Activated T-cell treated with anti-CD3 and anti-CD28 coated beads, Interleukin-2, amount 50 U/mL, for 48 hours (primary cell): ENCODE measurements at regions not wholly inside any gene's neighbourhood (a gene's known extent, or its start where the extent isn't known, plus 50 kb on each side); places are given as distances from the start of the nearest gene placed in this dataset.
"Not testable (repeated sequence)": the region's sequence is repeated elsewhere in the genome, so short reads cannot be mapped to it uniquely, and the experiment has no call there.

ENCODE experiments used
- DNase-seq, 2 experiments: peaks; one replicate each; pipeline ENCODE4 v3.0.0-alpha.2; 2020

DNA sequence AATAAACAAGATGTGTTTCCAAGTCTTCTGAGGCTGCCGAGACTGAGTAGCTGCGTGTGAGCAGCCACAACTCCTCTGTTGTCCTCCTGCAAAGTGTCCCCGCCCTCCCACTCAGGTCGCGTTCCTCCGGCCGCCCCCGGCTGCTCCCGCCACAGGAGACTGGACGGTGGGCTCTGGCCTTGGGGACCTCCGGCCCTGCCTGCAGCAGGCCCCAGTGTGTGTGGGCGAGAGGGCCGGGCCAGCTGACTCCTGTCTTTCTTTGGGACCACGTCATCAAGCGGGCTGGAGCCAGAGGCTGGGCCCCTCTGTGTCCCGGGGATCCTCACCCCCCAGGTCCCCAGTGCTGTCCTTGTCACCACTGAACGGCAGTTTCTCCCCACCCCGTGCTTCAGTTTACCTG is 175.3 kb downstream of the NPIPB11 start:
- peak in 1 of 2 experiments; percentile 5 for DNase-seq

DNA sequence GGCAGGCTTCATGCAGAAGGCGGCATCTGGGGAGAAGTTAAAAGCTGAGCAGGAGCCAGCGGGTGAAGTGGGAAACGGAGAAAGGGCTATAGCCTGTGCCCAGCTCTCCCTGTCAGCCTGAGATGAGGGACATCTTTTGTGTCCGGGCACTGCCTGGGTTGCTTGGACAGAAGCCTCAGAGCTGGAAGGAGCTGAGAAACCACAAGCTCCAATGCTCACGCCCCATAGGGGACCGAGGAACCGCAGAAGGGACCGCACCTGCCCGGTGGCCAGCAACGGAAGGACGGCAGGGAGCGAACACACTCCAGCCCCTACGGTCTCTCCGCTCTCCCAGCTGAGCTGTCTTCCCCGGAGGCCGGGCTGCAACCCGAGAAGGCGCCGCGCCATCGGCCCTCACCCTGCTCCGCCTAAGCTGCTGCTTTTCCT is 175.8 kb downstream of the NPIPB11 start:
- peak in 1 of 2 experiments; percentile 9 for DNase-seq

GRCh38 chr16:29230006-29230668 is 176.4 kb downstream of the NPIPB11 start:
- DNase-seq = peak in 1 of 2 experiments; percentile 7

DNA sequence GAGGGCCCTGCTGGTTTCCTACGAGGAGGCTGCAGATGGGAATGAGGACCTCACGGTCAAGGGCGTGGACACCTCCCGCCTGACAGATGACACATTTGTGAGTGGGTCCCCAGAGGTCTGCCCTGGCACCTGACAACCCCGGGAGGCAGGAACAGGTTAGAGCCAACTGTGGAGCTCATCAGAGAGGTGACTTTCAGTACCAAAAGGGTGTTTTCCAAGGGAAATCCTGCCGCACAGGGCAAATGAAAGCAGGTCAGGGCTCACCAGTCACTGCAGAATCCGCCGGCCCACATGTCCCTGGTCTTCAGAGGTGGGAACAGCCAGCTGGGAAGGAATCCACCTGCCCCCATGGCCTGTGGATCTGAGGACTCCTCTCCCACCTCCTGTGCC is 176.9 kb downstream of the NPIPB11 start:
- peak in 1 of 2 experiments; percentile 9 for DNase-seq

- DNase-seq = peak in 1 of 2 experiments; percentile 9
Observed at GRCh38 chr16:29228664-29229611, 177.6 kb downstream of the NPIPB11 start.

- peak; percentile 58 to 72 for DNase-seq
Observed at GRCh38 chr16:29227751-29228663, 178.5 kb downstream of the NPIPB11 start.

GRCh38 chr16:29226782-29227181 is 179.7 kb downstream of the NPIPB11 start:
- peak in 1 of 2 experiments; percentile 13 for DNase-seq

DNA sequence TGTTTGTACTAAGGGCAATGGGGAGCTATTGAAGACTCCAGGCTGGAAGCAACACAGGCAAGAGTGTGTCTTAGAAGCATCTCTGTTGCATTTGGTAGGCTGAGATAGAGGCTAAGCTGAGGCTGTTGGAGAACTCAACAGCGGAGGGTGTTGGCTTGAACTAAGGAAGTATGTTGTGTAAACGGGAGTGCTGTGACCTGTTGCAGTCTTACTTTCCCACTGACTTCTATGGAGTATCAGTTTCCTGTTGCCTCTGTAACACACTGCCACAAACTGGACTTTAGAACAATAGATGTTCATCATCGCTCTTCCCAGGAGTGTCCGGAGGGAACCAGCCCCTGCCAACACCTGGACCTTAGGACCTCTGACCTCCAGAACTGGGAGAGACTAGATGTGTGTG is 181.8 kb downstream of the NPIPB11 start:
- peak in 1 of 2 experiments; percentile 4 for DNase-seq

GRCh38 chr16:29222615-29223014 is 183.9 kb downstream of the NPIPB11 start:
- peak in 1 of 2 experiments; percentile 6 for DNase-seq

GRCh38 chr16:29222008-29222407 is 184.5 kb downstream of the NPIPB11 start:
- DNase-seq = not testable (repeated sequence)

GRCh38 chr16:29221281-29221955 is 185.1 kb downstream of the NPIPB11 start:
- DNase-seq = not testable (repeated sequence)

DNA sequence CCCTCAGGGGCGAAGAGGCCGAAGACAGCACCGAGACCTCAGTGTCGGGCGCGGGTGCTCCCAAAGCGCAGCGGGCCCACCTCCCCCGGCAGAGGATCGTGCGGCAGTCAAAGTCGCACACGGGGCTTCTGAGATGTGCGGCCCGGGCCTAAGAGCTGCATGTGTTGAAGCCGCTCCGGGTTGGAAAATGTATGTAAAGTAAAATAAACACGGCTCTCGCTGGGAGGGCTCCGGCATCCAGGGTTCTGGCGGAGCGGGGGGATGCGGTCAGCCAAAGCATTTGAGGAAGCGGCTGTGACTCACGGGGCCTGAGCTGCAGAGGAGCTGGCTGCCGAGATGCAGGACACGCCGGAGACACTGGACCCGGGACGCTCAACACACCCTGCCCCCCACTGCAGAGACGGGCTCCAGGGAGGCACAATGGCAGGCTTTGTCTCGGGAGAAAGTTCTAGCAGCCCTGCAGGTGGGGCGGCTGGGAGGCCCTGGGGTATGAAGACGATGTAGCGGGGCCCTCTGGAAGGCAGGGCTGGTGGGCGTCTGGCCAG is 185.8 kb downstream of the NPIPB11 start:
- peak in 1 of 2 experiments; percentile 8 for DNase-seq

DNA sequence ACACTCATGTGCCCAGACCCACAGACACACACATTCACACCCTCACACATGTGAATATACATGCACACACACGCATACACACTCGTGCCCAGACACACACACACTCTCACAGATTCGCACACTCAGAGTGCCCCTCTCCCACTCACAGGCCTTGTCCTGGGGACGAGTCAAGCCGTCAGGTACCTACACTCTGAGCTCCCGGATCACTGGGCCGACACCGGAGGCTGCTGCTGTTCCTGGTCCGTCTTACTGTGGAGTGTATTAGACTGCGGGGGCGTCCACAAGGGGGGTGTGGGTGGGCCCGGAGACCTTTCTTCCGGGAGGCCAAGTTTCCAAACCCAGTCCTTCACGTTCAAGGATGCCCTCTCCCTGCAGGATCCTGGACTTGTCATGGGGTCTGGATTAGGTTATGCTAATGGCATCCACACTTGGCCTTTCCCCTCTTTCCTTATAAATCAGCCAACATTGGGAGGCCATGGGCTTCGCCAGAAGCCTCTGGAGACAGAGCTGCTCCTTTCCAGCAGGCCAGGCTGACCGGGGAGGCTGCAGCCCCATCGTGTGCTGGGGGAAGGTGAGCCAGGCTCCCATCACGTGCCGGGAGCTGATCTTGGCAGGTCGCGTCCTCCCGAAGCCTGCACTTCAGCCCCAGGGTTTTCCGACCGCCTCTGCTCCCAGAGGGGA is 186.4 kb downstream of the NPIPB11 start:
- peak in 1 of 2 experiments; percentile 11 for DNase-seq

DNA sequence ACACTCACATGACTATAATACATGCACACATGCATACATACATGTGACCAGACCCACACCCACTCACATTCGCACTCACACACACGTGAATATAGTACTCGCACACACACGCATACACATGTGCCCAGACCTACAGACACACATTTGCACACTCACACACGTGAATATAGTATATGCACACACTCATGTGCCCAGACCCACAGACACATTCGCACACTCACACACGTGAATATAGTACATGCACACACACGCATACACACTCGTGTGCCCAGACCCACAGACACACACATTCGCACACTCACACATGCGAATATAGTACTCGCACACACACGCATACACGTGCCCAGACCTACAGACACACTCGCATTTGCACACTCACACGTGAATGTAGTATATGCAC is 186.9 kb downstream of the NPIPB11 start:
- DNase-seq = not testable (repeated sequence)

DNA sequence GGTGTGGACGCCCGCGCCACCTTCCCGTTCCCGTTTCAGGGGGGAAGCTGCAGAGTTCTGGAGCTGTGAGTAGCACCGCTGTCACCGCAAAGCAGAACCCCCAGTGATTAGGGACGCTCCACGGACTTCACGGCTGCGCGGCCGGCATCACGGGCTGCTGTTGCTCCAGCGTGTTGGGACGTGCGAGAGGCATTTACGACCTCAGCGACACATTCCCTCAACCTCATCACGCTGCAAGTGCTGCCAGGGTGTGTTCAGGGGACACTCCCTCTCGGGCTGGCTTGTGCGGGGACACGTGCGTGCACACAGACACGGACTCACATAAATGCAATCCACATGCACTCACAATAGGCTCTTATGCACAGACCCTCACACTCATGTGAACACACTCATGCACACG is 187.9 kb downstream of the NPIPB11 start:
- DNase-seq = not testable (repeated sequence)

GRCh38 chr16:29218171-29218570 is 188.3 kb downstream of the NPIPB11 start:
- DNase-seq = not testable (repeated sequence)

- not testable (repeated sequence) for DNase-seq
Observed at GRCh38 chr16:29217752-29218126, 188.8 kb downstream of the NPIPB11 start.

DNA sequence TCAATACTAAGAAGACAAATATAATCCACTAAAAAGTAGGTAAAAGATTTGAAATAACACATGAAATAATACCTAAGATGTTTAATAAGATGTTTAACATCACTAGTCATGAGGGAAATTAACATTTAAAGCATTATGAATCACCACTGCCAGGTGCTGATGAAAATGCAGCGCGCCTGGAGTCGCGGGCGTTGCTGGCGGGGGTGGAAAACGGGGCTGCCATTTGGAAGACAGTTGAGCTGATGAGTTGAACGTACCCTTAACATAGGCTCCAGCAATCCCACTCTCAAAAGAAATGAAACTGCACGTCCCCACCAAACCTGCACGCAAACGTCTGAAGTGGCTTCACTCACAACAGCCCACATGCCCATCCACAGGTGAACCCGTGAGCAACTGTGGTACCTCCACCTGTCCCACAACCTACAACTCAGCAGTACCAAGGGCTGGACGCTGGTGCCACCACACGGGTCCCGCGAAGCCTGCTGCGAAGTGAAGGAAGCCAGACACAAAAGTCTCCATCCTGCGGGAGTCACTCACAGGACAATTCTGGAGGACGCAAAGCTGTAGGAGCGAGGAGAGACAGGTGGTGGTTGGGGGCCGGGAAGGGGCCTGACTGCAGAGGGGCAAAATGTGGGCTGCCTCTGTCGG is 189.3 kb downstream of the NPIPB11 start:
- not testable (repeated sequence) for DNase-seq

- not testable (repeated sequence) for DNase-seq
Observed at GRCh38 chr16:29213770-29214169, 192.7 kb downstream of the NPIPB11 start.

DNA sequence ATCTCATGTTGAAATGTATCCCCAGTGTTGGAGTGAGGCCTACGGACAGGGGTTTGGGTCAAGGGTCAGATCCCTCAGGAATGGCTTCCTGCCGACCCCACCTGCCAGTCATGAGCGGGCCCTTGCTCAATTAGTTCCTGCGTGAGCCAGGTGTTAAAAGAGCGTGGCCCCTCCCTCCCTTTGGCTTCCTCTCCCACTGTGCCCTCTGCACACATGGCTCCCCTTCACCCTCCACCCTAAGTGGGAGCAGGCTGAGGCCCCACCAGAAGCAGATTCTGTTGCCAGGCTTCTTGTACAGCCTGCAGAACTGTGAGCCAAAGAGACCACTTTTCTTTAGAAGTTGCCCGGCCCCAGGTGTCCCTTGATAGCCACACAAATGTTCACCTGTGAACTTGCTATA is 193.3 kb downstream of the NPIPB11 start:
- DNase-seq = not testable (repeated sequence)
